Glutamatergic neuron (in vitro differentiated cells): ENCODE measurements at regions not wholly inside any gene's neighbourhood (a gene's known extent, or its start where the extent isn't known, plus 50 kb on each side); places are given as distances from the start of the nearest gene placed in this dataset.

Experiments
- DNase-seq: peaks from one replicate; pipeline ENCODE4 v3.0.0; 2022
- H3K27ac Mint-ChIP-seq: one replicate; pipeline ENCODE4 v1.8.0; 2020; ENCODE audit warnings: mild to moderate bottlenecking, mixed read lengths, inconsistent platforms; ENCODE audit not compliant: unreplicated experiment
- H3K27me3 Mint-ChIP-seq: one replicate; pipeline ENCODE4 v1.8.0; 2020; ENCODE audit warnings: mild to moderate bottlenecking, moderate library complexity, mixed read lengths, inconsistent platforms; ENCODE audit not compliant: unreplicated experiment
- H3K36me3 Mint-ChIP-seq: one replicate; pipeline ENCODE4 v1.8.0; 2020; ENCODE audit warnings: mild to moderate bottlenecking, mixed read lengths, inconsistent platforms; ENCODE audit not compliant: unreplicated experiment
- H3K4me1 Mint-ChIP-seq: one replicate; pipeline ENCODE4 v1.8.0; 2020; ENCODE audit warnings: mild to moderate bottlenecking, low read depth, mixed read lengths, inconsistent platforms; ENCODE audit not compliant: unreplicated experiment
- H3K4me3 Mint-ChIP-seq: one replicate; pipeline ENCODE4 v1.8.0; 2020; ENCODE audit warnings: mild to moderate bottlenecking, mixed read lengths, inconsistent platforms; ENCODE audit not compliant: unreplicated experiment
- H3K9me3 Mint-ChIP-seq: one replicate; pipeline ENCODE4 v1.8.0; 2020; ENCODE audit warnings: mild to moderate bottlenecking, moderate library complexity, mixed read lengths, inconsistent platforms; ENCODE audit not compliant: unreplicated experiment
- CTCF ChIP-seq: fragments of 200-600 bp; sonication (generic); IDR thresholded peaks from one replicate; pipeline ENCODE4 v1.5.0; 2021; ENCODE audit not compliant: partially characterized antibody, unreplicated experiment

- no peak overlapping the region for H3K27ac Mint-ChIP-seq
- TF ChIP-seq CTCF: no peak
- H3K4me1 Mint-ChIP-seq: no peaks in the 10 kb centered on the region
- no peaks in the 10 kb centered on the region for H3K9me3 Mint-ChIP-seq
- no peaks in the 10 kb centered on the region for H3K27me3 Mint-ChIP-seq
- DNase-seq: no peak
- no peak overlapping the region for H3K4me3 Mint-ChIP-seq
- no peaks in the 10 kb centered on the region for H3K36me3 Mint-ChIP-seq
Measured at GRCh38 chr13:54875111-54875510, 1846.5 kb downstream of the OLFM4 start.

- H3K9me3 Mint-ChIP-seq: no peaks in the 10 kb centered on the region
- no peaks in the 10 kb centered on the region for H3K4me1 Mint-ChIP-seq
- no peak overlapping the region for H3K27ac Mint-ChIP-seq
- H3K36me3 Mint-ChIP-seq: no peaks in the 10 kb centered on the region
- no peak for TF ChIP-seq CTCF
- H3K27me3 Mint-ChIP-seq: no peaks in the 10 kb centered on the region
- H3K4me3 Mint-ChIP-seq: no peak overlapping the region
- DNase-seq: no peak
Measured at GRCh38 chr13:54879036-54879435, 1850.4 kb downstream of the OLFM4 start.

GRCh38 chr13:54884682-54885081, 1856.1 kb downstream of the OLFM4 start:
- Mint-ChIP-seq H3K27me3 (no peaks in the 10 kb centered on the region), H3K4me1 (no peaks in the 10 kb centered on the region), H3K27ac (no peak overlapping the region), H3K9me3 (no peaks in the 10 kb centered on the region), H3K36me3 (no peaks in the 10 kb centered on the region), H3K4me3 (no peak overlapping the region)
- DNase-seq: no peak
- no peak for TF ChIP-seq CTCF

GRCh38 chr13:54890976-54891375, 1862.4 kb downstream of the OLFM4 start:
- H3K9me3 Mint-ChIP-seq: no peaks in the 10 kb centered on the region
- no peak for TF ChIP-seq CTCF
- no peaks in the 10 kb centered on the region for H3K4me1 Mint-ChIP-seq
- no peaks in the 10 kb centered on the region for H3K27me3 Mint-ChIP-seq
- no peak overlapping the region for H3K27ac Mint-ChIP-seq
- H3K4me3 Mint-ChIP-seq: no peak overlapping the region
- DNase-seq: no peak
- no peaks in the 10 kb centered on the region for H3K36me3 Mint-ChIP-seq

GRCh38 chr13:54901316-54901715, 1872.7 kb downstream of the OLFM4 start:
- TF ChIP-seq CTCF: no peak
- Mint-ChIP-seq H3K36me3 (no peaks in the 10 kb centered on the region), H3K4me1 (no peaks in the 10 kb centered on the region), H3K27ac (no peak overlapping the region), H3K9me3 (no peaks in the 10 kb centered on the region), H3K4me3 (no peak overlapping the region), H3K27me3 (no peaks in the 10 kb centered on the region)
- DNase-seq: no peak
